Esophagus squamous epithelium (tissue), 4 donors: ENCODE measurements at regions not wholly inside any gene's neighbourhood (a gene's known extent, or its start where the extent isn't known, plus 50 kb on each side); places are given as distances from the start of the nearest gene placed in this dataset.

ENCODE experiments used
- POLR2A ChIP-seq, 4 donors: fragments of 450-650 bp; IDR thresholded peaks; one replicate each; pipeline ENCODE4 v1.6.1; 2017; ENCODE audit warnings: antibody characterized with exemption in 4 of 4, mild to moderate bottlenecking in 4 of 4, moderate library complexity in 3 of 4
- TF ChIP-seq, protein P1 (sequence below), 6 experiments: fragments of 450-650 bp in 4 of 6; fragments of 200-600 bp in 2 of 6; sonication (generic) in 2 of 6; IDR thresholded peaks; one replicate each; pipeline ENCODE4 v1.5.1; 2016 to 2019; ENCODE audit warnings: antibody characterized with exemption in 6 of 6, mild to moderate bottlenecking in 4 of 6, moderate library complexity in 4 of 6

GRCh38 chr15:88334436-88334835 is 77.9 kb upstream of the NTRK3 start:
- TF ChIP-seq, protein P1, sequence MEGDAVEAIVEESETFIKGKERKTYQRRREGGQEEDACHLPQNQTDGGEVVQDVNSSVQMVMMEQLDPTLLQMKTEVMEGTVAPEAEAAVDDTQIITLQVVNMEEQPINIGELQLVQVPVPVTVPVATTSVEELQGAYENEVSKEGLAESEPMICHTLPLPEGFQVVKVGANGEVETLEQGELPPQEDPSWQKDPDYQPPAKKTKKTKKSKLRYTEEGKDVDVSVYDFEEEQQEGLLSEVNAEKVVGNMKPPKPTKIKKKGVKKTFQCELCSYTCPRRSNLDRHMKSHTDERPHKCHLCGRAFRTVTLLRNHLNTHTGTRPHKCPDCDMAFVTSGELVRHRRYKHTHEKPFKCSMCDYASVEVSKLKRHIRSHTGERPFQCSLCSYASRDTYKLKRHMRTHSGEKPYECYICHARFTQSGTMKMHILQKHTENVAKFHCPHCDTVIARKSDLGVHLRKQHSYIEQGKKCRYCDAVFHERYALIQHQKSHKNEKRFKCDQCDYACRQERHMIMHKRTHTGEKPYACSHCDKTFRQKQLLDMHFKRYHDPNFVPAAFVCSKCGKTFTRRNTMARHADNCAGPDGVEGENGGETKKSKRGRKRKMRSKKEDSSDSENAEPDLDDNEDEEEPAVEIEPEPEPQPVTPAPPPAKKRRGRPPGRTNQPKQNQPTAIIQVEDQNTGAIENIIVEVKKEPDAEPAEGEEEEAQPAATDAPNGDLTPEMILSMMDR (IDR thresholded peaks at IDR 0.05), result no peak
- TF ChIP-seq POLR2A (IDR thresholded peaks at IDR 0.05), result no peak
